ENCODE measurements at regions not wholly inside any gene's neighbourhood (a gene's known extent, or its start where the extent isn't known, plus 50 kb on each side); places are given as distances from the start of the nearest gene placed in this dataset.
"Not testable (repeated sequence)": the region's sequence is repeated elsewhere in the genome, so short reads cannot be mapped to it uniquely, and the experiment has no call there.

DNA sequence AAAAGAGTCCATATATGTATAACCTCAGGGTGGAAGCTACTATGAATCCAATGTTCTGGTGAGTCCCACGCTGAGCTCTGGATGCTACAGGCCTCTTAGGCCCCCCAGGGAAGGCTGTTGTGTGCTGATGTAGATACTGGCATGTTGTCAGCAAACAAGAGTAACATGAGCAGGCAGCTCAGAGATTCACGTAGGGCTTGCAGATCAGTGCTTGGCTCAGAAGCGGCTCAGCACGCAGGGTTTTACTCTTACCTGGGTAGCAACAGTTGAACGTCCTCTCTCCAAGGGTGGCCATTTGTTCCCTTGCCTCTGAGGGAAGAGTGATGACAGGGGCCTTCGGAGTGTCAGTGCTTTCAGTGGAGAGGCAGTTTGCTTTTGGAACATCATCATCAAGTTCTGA lies 93.4 kb downstream of the ZFP64 start:
- no peak for DNase-seq

DNA sequence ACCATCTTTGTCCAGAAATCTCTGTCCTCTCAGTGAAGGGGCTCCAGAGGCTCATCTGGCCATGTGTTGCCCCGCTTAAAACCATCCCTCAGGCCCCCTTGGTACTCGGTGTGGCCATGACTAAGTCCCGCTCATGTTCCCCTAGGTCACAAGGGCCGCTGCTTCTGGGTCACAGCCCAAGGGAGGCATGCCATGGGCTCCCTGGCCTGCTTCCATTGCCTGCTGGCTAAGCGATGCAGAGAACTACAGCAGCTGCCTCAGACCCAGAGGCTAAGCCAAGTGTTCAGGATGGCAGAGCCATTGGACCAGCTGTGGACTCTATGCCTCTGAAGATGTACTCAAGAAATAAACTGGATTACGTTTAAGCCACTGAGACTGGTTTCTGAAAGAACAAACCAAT lies 95.5 kb downstream of the ZFP64 start:
- DNase-seq = no peak

DNA sequence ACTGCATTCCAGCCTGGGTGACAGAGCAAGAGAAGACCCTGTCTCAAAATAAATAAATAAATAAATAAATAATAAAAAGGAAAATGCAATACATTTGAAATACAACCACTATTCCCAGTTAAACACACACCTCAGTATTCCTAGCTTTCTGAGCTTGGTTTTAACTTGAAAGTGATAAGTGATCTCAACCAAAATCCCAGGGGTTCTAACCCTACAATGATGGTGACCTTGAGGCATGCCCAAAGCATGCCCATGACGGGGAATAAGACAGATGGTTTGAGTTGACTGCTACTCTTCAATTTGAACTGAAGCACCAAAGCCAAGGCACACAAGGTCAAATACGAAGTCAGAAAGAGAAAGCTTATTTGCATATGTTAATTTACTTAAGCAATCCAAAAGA lies 96.9 kb downstream of the ZFP64 start:
- no peak for DNase-seq

DNA sequence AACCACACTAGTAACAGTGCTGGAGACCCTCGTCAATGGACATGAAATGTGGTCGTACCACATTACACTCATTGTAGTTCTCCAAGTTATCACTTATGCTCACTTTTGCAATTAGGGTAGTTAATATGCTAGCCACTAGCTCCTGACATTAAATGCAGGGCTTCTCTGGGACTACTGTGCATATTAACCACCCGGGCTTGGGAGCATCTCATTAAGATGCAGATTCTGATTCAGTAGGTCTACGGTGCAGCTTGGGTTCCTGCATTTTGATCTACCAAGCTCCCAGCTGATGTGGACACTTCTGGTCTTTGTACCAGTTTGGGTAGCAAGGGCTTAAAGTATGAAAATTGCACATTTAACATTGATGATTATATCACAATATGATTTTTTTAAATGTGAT lies 98.0 kb downstream of the ZFP64 start:
- no peak for DNase-seq

DNA sequence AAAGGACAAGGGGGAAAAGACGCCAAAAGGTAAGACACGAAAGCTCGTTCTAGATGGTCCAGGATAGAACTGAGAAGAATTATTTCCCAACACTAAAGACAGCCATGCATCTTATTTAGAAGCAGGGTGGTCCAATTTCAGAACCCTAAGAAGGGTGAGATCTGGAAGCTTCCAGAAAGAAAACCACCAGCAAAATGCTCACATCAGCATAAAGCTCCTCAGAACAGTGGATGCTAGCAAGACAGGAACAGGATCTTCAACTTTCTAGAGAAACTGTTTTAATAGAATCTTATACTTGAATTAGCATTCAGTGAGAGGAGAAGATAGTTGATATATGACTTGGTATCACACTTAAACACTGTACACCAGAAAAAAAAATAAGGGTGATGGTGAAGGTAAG lies 101.5 kb downstream of the ZFP64 start:
- no peak for DNase-seq

DNA sequence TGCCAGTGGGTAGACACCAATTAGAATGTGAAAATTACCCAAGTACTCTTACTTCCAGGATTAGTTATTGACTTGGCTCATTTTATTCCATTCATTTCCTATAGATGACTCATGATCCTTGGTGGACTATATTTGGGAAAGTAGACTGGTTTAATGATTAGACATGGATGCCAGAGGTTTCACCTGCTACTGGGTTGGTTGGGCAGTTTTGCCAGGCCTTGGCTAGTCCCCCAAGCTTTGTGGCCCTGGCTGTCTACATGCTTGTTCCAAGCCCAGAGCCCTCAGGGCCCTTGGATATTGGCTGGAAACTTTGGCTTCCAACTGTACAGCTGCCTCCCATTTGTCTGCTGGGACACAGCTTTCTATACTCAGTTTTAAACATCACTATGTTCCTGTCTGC lies 104.1 kb downstream of the ZFP64 start:
- DNase-seq = no peak

DNA sequence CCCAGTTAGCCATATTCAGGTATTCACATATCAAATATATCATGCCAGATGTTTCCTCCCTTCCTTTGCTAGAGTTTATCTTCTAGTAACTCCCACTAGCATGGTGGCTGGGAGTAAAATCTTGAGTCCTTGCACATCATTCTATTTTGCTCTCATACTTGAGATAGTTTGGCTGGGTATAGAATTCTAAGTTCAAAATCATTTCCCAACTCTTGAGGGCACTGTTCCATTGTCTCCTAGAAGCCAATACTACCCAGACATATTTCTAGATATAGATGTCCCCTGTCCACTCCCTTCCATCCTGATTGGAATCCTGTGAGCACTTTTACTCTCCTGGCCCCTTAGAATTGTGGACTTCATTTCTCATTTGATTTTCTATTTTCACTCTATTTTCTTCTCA lies 104.7 kb downstream of the ZFP64 start:
- DNase-seq = no peak

DNA sequence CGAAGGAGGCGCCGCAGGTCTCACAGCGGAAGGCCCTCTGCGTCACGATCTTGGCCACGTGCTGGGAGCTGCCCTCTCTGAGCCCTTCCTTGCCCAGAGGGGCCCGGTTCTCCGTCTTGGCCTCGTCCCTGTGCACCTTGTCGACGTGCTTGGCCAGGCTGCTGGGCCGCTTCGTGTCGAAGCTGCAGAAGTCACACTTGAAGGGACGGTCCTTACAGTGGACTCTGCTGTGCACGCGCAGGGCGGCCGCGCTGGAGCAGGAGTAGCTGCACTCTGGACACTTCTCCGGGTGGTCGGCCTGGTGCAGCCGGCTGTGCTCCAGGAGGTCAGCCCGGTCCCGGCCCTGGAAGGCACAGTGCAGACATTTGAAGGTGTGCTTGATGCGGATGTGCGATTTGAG lies 106.9 kb downstream of the ZFP64 start:
- DNase-seq = no peak

DNA sequence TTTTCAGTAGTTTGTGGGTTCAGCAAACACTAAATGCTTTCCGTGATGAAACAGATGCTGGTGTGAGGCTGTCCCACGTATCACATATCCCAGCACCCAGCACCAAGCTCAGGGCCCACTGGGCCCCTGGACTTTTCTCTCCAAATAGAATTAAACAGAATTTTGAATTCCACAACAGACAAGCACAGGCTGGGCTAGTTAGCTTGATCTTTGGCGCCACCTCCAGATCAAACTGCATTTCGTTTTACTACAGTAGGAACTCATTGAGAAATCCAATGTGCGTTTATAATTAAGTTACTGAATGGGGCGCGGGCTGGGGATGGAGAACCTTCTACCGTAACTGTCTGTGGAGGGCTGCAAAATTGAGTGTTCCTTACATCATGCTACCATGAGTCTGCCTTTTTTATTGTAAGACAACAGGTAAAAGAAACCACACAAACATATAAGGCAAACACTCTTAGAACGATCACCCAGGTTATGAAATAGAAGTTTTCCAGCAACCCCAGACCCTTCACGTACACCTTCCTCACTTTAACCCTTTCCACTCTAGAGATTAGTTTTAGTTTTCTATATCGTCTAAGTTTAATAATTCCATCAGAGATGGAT lies 107.8 kb downstream of the ZFP64 start:
- DNase-seq = peak; percentile 10 to 54

DNA sequence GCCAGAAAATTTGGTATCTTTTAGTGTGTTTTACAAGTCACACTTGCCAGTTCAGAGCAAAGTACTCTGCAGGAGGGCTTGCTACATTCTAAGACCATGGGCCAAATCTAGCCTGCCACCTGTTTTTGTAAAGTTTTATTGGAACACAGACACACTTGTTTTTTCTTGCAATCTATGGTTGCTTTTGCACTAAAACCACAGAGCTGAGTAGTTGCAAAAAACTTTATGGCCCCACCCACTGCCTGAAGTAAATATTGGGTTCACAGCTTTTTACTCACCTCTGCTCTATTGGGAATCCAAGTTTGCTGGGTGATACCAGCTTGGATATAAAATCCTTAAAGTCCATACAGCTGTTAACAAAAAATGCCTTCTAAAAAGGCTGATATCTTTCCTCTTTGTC lies 109.0 kb downstream of the ZFP64 start:
- no peak for DNase-seq

DNA sequence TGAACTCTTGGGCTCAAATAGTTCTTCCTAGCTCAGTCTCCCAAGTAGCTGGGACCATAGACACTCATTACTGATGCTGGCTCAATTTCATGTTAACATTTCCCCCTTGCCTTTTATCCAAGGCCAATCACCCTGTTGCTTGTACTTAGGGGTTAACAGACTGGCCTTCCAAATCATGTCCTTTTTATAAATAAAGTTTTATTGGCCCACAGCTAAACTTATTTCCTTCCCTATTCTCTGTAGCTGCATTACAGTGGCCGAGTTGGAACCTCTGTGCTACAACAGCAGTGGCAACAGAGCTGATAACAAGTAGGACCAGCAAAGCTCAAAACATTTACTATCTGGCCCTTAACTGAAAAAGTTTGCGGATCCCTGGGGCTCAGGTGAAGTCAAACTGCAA lies 109.8 kb downstream of the ZFP64 start:
- DNase-seq = no peak

DNA sequence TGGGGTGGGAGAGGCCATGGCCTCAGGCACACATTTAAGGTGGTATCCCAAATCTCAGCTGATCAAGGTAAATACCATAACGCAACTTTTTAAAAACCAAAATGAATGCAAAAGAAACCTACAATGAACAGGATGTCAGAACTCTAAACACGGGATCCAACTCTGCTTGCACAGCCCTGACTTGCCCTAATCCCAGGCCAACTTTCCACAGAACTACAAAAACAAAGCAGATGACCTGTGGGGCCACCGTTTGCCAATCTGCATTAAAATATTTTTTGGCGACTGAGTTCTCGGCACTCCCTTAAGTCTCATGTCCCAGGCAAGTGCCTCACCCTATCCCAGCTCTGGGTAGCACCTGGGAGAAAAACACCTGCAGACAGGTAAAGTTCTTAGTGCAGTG lies 110.5 kb downstream of the ZFP64 start:
- no peak for DNase-seq

DNA sequence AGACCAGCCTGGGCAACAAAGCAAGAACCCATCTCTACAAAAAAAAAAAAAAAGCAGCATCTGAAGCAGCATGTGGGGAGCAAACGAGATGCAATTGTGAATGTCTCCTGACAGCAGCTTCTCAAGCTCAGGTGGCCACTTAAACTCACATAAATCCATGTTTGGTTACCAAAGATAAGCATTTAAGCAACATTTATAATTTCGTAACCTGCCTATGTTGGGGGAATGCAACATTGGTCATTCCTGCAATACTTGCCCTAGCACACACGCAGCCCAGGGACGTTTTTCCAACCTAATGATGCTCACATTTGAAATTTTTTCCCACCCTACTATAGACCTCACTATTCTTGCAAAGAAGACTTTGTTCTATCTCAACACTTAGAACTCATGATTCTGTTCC lies 113.3 kb downstream of the ZFP64 start:
- DNase-seq = no peak

DNA sequence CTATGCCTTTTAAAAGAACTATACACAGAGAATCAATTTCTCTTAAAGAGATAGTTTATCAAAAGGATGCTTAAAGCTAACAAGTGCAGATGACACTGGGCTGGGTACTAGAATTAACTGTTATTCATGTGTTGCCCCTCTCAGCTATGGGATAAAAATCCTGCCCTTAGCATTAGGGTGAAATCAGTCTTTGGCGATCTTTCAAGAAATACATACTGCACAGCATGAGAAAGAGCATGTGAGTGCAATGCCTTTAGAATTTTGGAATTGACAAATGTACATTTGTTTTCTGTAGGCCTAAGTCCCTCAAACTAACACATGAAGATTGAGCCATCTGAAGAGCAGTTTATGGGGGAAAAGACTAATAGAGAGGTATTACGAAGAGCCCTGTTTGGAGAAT lies 115.4 kb downstream of the ZFP64 start:
- DNase-seq = no peak

DNA sequence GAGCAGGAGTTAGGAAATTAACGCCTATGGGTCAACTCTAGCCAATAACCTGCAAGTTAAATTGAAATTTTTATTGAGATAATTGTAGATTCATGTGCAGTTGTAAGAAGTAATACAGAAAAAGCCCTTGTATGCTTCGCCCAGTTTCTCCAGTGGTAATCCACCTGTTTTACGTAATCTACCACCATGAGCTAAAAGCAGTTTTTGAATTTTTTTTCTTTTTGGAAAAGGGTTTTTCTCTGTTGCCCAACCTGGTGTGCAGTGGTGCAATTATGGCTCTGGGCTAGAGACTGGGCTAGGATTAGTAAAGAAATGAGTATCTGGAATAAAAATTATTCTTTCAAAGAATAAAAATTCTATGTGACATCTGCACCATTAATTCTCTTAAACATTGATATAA lies 116.2 kb downstream of the ZFP64 start:
- no peak for DNase-seq

DNA sequence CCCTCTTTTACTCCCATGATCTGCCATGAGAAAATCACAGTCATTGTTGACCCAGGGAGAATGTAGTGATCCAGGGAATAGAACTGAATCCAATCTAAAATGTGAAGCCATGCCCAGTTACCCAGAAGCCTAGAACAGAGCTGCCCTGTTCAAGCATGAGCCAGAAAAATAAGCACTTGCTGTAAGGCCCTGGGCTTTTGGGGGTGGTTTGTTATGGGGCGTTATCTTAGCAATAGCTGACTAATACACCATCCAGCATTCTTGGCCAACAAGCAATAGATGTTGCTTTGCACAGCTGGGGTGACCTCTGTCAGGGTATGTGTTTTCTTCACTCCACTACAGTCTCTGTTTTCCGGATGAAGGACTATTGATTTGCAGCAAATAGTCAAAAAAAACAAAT lies 120.4 kb downstream of the ZFP64 start:
- DNase-seq = no peak

DNA sequence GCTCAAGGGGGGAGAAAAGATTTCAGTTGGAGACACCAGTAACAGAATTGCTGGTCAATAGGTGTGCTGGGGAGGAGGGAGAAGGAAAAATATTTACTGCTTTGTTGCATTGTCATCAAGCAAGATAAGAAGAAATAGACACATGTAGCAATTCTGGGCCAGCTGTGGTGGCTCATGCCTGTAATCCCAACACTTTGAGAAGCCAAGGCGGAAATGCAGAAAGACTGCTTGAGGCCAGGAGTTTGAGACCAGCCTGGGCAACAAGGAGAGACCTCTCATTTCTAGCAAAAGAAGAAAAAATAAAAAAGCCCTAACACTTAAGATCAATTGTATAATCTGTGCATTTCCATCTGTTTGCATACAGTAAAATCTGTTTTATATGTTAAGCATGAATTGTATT lies 126.6 kb downstream of the ZFP64 start:
- DNase-seq = no peak

DNA sequence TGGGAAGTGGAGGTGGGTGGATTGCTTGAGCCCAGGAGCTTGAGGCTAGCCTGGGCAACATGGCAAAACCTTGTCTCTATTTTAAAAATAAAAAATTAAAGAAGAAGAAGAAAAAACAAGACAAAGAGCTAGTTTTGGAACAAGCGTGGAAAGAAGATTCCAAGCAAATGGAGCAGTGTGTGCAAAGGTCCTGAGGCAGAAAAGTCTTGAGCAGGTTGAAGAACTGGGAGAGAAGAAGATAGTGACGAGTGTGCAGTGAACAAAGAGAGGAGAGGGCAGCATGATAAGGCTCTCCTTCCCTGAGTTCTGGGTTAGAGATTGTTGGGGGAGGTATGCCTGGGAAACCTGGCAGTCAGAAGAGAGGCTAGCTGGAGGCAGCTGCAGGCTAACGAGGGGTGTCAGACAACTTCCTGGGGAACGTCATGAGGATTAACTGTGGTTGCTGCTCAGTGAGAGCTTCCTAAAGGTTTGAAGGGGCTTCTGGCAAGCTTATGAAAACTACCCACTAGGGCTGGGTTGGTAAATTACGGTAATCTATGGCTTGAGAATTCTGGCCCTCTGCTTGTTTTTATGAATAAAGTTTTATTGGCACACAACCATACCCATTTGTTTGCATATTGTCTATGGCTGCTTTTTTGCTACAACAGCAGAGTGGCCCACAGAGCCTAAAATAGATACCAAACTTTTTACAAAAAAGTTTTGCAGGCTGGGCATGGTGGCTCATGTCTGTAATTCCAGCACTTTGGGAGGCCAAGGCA lies 128.9 kb downstream of the ZFP64 start:
- DNase-seq = no peak

DNA sequence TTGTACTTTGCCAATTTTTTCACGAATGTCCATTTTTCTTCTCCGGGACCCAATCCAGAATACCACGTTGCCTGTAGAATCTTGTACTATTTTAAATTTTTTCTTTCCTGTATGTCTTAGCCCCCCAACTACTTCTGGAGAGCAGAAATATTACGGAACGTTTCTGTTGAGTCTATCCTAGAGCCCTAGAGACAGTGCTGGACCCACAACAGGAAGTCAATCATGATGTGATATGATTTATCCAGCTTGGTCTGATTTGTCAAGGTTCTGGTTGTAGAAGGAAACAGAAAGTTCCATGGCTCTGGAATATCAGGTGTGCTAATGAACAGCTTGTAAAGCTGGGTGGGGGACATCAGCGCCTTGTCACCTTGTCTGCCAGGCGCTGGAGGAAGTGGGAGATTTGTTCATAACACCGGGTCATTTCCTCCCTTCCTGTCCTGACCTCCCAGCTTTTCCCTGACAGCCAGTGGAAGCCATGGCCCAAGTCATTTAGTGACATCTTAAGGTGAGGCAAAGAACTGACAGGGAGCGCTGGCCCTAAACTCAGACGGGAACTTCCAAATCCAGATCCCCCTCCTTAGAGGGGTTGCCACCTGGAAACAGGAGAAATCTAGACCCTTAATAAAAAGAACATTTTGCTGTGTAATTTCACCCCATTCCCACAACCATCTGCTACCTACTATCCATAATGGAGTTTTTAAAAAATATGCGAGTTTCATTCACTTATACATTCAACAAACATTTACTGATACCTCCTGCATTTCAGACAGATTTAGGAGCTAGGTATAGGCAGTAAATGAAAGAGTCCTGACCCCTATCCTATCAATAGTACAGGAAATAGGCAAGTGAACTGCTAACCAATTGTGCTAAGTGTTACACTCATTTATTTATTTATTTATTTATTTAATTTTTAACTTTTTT lies 130.5 kb downstream of the ZFP64 start:
- DNase-seq = no peak

DNA sequence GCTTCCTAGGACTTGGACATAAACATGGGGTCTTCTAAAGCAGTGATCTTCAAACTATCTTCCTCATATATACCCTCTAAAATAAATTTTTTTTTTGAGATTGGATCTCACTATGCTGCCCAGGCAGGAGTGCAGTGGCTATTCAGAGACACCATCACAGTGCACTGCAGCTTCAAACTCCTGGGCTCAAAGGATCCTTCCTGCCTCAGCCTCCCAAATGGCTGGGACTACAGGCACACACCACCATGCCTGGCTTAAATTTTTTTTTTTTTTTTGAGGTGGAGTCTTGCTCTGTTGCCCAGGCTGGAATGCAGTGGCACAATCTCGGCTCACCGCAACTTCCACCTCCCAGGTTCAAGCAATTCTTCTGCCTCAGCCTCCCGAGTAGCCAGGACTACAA lies 134.4 kb downstream of the ZFP64 start:
- not testable (repeated sequence) for DNase-seq

DNA sequence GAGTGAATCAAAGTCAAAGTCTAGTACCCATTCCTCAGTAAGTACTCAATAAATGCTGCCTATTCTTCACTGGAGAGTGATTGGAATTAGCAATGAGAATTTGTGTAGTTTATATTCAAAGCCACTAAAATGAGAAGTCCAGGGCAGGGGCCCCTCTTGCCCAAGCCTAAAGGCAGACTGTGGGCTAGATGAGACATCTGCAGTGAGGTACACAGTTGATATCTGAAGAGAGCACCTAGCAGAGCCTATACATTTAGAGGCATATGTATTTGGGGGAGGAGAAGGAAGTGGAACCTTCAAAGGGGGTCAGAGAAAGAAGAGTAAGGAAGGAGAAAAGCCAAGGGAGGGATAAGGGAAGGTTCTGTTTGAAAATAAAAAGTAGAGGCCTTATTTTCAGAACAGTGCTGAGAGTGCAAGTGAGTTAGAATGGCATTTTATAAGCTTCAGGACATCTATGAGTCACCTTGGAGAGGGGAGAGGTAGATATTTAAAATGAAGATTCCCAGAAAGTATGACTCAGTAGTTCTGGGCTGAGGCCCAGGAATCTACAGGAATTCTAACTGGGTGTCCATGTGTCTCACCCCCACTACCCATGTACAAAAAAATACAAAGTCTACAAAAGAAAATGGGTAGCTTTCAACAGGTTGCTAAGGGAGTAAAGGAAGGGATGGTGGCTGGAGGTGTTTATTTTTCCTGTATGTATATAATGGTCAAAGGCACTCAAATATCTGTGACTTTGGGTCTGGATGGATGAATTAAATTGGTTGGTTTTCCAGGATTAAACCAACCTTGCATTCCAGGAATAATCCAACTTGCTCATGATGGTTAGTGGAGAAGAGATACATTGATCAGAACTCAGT lies 135.1 kb downstream of the ZFP64 start:
- no peak for DNase-seq

DNA sequence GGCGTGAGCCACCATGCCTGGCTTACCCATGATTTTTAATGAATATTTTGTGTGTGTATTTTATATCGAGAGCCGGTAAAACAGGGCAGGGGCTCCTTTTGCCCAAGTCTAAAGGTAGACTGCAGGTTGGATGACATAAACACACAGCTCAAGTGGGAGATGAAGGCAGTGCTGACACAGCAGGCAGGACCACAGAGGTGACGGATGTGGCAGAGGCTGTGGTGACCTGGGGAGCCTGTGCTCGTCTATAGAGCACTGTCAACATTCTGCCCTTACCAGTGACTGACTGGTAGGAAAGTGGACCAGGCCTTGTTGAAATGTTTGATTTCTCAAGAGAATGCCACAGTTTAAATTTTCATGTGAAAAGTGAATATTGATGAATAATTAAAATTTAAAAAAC lies 137.5 kb downstream of the ZFP64 start:
- no peak for DNase-seq

Data from AML-193 (cell line).